ENCODE measurements at regions not wholly inside any gene's neighbourhood (a gene's known extent, or its start where the extent isn't known, plus 50 kb on each side); places are given as distances from the start of the nearest gene placed in this dataset.

DNA sequence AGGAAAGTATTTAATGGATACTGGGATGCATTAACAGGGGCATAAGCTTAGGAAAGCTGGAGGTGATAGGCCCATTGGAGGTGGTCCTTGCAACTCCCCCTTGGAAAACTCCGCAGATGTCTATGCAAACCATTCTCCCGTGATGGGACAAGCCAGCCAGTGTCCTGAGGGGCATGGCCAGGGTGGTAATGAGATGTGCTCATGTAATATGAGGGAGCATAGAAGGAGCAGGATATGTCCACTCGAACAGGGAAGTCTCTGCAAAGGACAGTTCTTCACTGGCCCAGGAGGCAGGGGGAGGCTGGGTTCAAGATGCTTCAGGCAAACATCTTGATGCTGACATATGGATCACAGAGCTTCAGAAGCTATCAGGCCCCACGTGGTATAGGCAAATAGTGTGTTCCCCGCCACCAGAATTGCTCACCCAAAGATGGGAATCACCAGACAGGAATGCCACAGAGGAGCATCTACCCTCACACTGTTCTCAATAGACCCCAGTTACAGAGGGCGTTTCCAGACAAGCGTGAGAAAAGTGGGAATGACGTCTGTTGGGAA, 201.6 kb upstream of the CDH4 start:
- H4K8ac ChIP-seq (ENCODE audit: low read depth, low read length), result no peak overlapping the region
- no peak overlapping the region for H2BK15ac ChIP-seq (ENCODE audit: low read length)
- no peak overlapping the region for H3K14ac ChIP-seq (ENCODE audit: low read length)
- no peak overlapping the region for H3K27ac ChIP-seq (replicated peaks; ENCODE audit: low read length)
- H3K4me3 ChIP-seq (ENCODE audit: low read length in 2 of 2), result no peak overlapping the region
- no peak overlapping the region for H2AK5ac ChIP-seq (ENCODE audit: low read depth, low read length)
- no peak overlapping the region for H2BK120ac ChIP-seq (ENCODE audit: low read depth, low read length)
- H3K18ac ChIP-seq (ENCODE audit: low read length), result no peak overlapping the region
- no peak overlapping the region for H3K4ac ChIP-seq (ENCODE audit: low read length)
- peaks cover 0 to 8% of the 10 kb centered on the region in 2 donors for H3K4me1 ChIP-seq (ENCODE audit: control insufficient read depth in 2 of 2, insufficient read depth in 1 of 2, low read depth in 1 of 2, low read length in 2 of 2)
- no peak overlapping the region for H3K4me2 ChIP-seq (ENCODE audit: insufficient read depth, low read length, poor library complexity, severe bottlenecking)
- WGBS, 2 donors (ENCODE audit: extremely low coverage in 2 of 2, insufficient read length in 2 of 2, insufficient replicate concordance in 1 of 2), result no CpG with 5 or more reads among the region's 8 CpGs
- no peaks in the 10 kb centered on the region for H3K36me3 ChIP-seq (replicated peaks in 1 of 2; ENCODE audit: control insufficient read depth in 2 of 2, insufficient read depth in 2 of 2, low read length in 2 of 2)
- no peak overlapping the region for H3K9ac ChIP-seq (ENCODE audit: low read depth, low read length, poor library complexity)
- no peak overlapping the region for H2BK12ac ChIP-seq (ENCODE audit: low read length)
- H3K27me3 ChIP-seq (ENCODE audit: control insufficient read depth in 3 of 3, insufficient read depth in 3 of 3, low read depth in 1 of 3, low read length in 3 of 3), result peaks cover 0 to 3% (median 0%) of the 10 kb centered on the region in 3 experiments
- H4K91ac ChIP-seq (ENCODE audit: low read depth, low read length, poor library complexity), result no peak overlapping the region
- peaks cover 0 to 3% of the 10 kb centered on the region in 2 donors for H3K9me3 ChIP-seq (replicated peaks in 1 of 2; ENCODE audit: control insufficient read depth in 2 of 2, insufficient read depth in 1 of 2, low read depth in 1 of 2, low read length in 2 of 2)
- DNase-seq (ENCODE audit: low spot score), result no peak
- no peak overlapping the region for H2AFZ ChIP-seq (ENCODE audit: low read length)
- no peaks in the 10 kb centered on the region for H3K79me1 ChIP-seq (ENCODE audit: low read depth, low read length)
- H2BK5ac ChIP-seq (ENCODE audit: low read length), result no peak overlapping the region
- H3K23ac ChIP-seq (ENCODE audit: low read depth, low read length, poor library complexity), result no peak overlapping the region

GRCh38 chr20:61052195-61052750, 199.8 kb upstream of the CDH4 start:
- no peak overlapping the region for H3K23ac ChIP-seq (ENCODE audit: low read depth, low read length, poor library complexity)
- peaks cover 0 to 8% of the 10 kb centered on the region in 2 donors for H3K4me1 ChIP-seq (ENCODE audit: control insufficient read depth in 2 of 2, insufficient read depth in 1 of 2, low read depth in 1 of 2, low read length in 2 of 2)
- no peaks in the 10 kb centered on the region for H3K79me1 ChIP-seq (ENCODE audit: low read depth, low read length)
- H2BK15ac ChIP-seq (ENCODE audit: low read length), result no peak overlapping the region
- no peak for DNase-seq (ENCODE audit: low spot score)
- no peaks in the 10 kb centered on the region for H3K9me3 ChIP-seq (replicated peaks in 1 of 2; ENCODE audit: control insufficient read depth in 2 of 2, insufficient read depth in 1 of 2, low read depth in 1 of 2, low read length in 2 of 2)
- peaks cover 0 to 7% (median 0%) of the 10 kb centered on the region in 3 experiments for H3K27me3 ChIP-seq (ENCODE audit: control insufficient read depth in 3 of 3, insufficient read depth in 3 of 3, low read depth in 1 of 3, low read length in 3 of 3)
- no peak overlapping the region for H3K9ac ChIP-seq (ENCODE audit: low read depth, low read length, poor library complexity)
- no peak overlapping the region for H2BK5ac ChIP-seq (ENCODE audit: low read length)
- peak overlapping the region; percentile 23 for H3K18ac ChIP-seq (ENCODE audit: low read length)
- no peak overlapping the region for H3K27ac ChIP-seq (replicated peaks; ENCODE audit: low read length)
- no peak overlapping the region for H3K14ac ChIP-seq (ENCODE audit: low read length)
- H4K8ac ChIP-seq (ENCODE audit: low read depth, low read length), result no peak overlapping the region
- WGBS, 2 donors (ENCODE audit: extremely low coverage in 2 of 2, insufficient read length in 2 of 2, insufficient replicate concordance in 1 of 2), result no CpG with 5 or more reads among the region's 16 CpGs
- H2AK5ac ChIP-seq (ENCODE audit: low read depth, low read length), result no peak overlapping the region
- no peak overlapping the region for H3K4me2 ChIP-seq (ENCODE audit: insufficient read depth, low read length, poor library complexity, severe bottlenecking)
- no peak overlapping the region for H2BK12ac ChIP-seq (ENCODE audit: low read length)
- H2AFZ ChIP-seq (ENCODE audit: low read length), result no peak overlapping the region
- H2BK120ac ChIP-seq (ENCODE audit: low read depth, low read length), result no peak overlapping the region
- H3K36me3 ChIP-seq (replicated peaks in 1 of 2; ENCODE audit: control insufficient read depth in 2 of 2, insufficient read depth in 2 of 2, low read length in 2 of 2), result no peaks in the 10 kb centered on the region
- no peak overlapping the region for H3K4me3 ChIP-seq (ENCODE audit: low read length in 2 of 2)
- no peak overlapping the region for H3K4ac ChIP-seq (ENCODE audit: low read length)
- no peak overlapping the region for H4K91ac ChIP-seq (ENCODE audit: low read depth, low read length, poor library complexity)

- no CpG with 5 or more reads among the region's 13 CpGs for WGBS, 2 donors (ENCODE audit: extremely low coverage in 2 of 2, insufficient read length in 2 of 2, insufficient replicate concordance in 1 of 2)
- Histone ChIP-seq H3K4me2 (ENCODE audit: insufficient read depth, low read length, poor library complexity, severe bottlenecking) (no peak overlapping the region), H3K14ac (ENCODE audit: low read length) (no peak overlapping the region), H2BK15ac (ENCODE audit: low read length) (no peak overlapping the region), H3K4me3 (ENCODE audit: low read length in 2 of 2) (no peak overlapping the region), H3K27me3 (ENCODE audit: control insufficient read depth in 3 of 3, insufficient read depth in 3 of 3, low read depth in 1 of 3, low read length in 3 of 3) (peaks cover 0 to 7% (median 0%) of the 10 kb centered on the region in 3 experiments), H3K36me3 (replicated peaks in 1 of 2; ENCODE audit: control insufficient read depth in 2 of 2, insufficient read depth in 2 of 2, low read length in 2 of 2) (no peaks in the 10 kb centered on the region), H2AK5ac (ENCODE audit: low read depth, low read length) (peak overlapping the region; percentile 12), H3K23ac (ENCODE audit: low read depth, low read length, poor library complexity) (no peak overlapping the region), H2BK120ac (ENCODE audit: low read depth, low read length) (no peak overlapping the region), H3K9ac (ENCODE audit: low read depth, low read length, poor library complexity) (no peak overlapping the region), H2BK12ac (ENCODE audit: low read length) (no peak overlapping the region), H3K27ac (replicated peaks; ENCODE audit: low read length) (no peak overlapping the region), H3K79me1 (ENCODE audit: low read depth, low read length) (no peaks in the 10 kb centered on the region), H3K9me3 (replicated peaks in 1 of 2; ENCODE audit: control insufficient read depth in 2 of 2, insufficient read depth in 1 of 2, low read depth in 1 of 2, low read length in 2 of 2) (no peaks in the 10 kb centered on the region), H4K91ac (ENCODE audit: low read depth, low read length, poor library complexity) (no peak overlapping the region), H4K8ac (ENCODE audit: low read depth, low read length) (no peak overlapping the region), H3K4me1 (ENCODE audit: control insufficient read depth in 2 of 2, insufficient read depth in 1 of 2, low read depth in 1 of 2, low read length in 2 of 2) (peaks cover 0 to 8% of the 10 kb centered on the region in 2 donors), H3K18ac (ENCODE audit: low read length) (peak overlapping the region; percentile 27), H2AFZ (ENCODE audit: low read length) (no peak overlapping the region), H2BK5ac (ENCODE audit: low read length) (no peak overlapping the region), H3K4ac (ENCODE audit: low read length) (no peak overlapping the region)
- no peak for DNase-seq (ENCODE audit: low spot score)
Observed at GRCh38 chr20:61052776-61053442, 199.2 kb upstream of the CDH4 start.

GRCh38 chr20:61053487-61053886, 198.6 kb upstream of the CDH4 start:
- Histone ChIP-seq H3K4me2 (ENCODE audit: insufficient read depth, low read length, poor library complexity, severe bottlenecking) (no peak overlapping the region), H2BK15ac (ENCODE audit: low read length) (no peak overlapping the region), H3K4me3 (ENCODE audit: low read length in 2 of 2) (no peak overlapping the region), H3K4ac (ENCODE audit: low read length) (no peak overlapping the region), H3K23ac (ENCODE audit: low read depth, low read length, poor library complexity) (no peak overlapping the region), H4K91ac (ENCODE audit: low read depth, low read length, poor library complexity) (no peak overlapping the region), H2BK120ac (ENCODE audit: low read depth, low read length) (no peak overlapping the region), H3K79me1 (ENCODE audit: low read depth, low read length) (no peaks in the 10 kb centered on the region), H2AK5ac (ENCODE audit: low read depth, low read length) (no peak overlapping the region), H3K14ac (ENCODE audit: low read length) (no peak overlapping the region), H3K9me3 (replicated peaks in 1 of 2; ENCODE audit: control insufficient read depth in 2 of 2, insufficient read depth in 1 of 2, low read depth in 1 of 2, low read length in 2 of 2) (no peaks in the 10 kb centered on the region), H4K8ac (ENCODE audit: low read depth, low read length) (no peak overlapping the region), H2BK12ac (ENCODE audit: low read length) (no peak overlapping the region), H3K36me3 (replicated peaks in 1 of 2; ENCODE audit: control insufficient read depth in 2 of 2, insufficient read depth in 2 of 2, low read length in 2 of 2) (no peaks in the 10 kb centered on the region), H3K18ac (ENCODE audit: low read length) (no peak overlapping the region), H2BK5ac (ENCODE audit: low read length) (no peak overlapping the region), H2AFZ (ENCODE audit: low read length) (no peak overlapping the region), H3K4me1 (ENCODE audit: control insufficient read depth in 2 of 2, insufficient read depth in 1 of 2, low read depth in 1 of 2, low read length in 2 of 2) (peaks cover 0 to 8% of the 10 kb centered on the region in 2 donors), H3K9ac (ENCODE audit: low read depth, low read length, poor library complexity) (no peak overlapping the region), H3K27me3 (ENCODE audit: control insufficient read depth in 3 of 3, insufficient read depth in 3 of 3, low read depth in 1 of 3, low read length in 3 of 3) (peaks cover 0 to 7% (median 0%) of the 10 kb centered on the region in 3 experiments), H3K27ac (replicated peaks; ENCODE audit: low read length) (no peak overlapping the region)
- no CpG with 5 or more reads among the region's 4 CpGs for WGBS, 2 donors (ENCODE audit: extremely low coverage in 2 of 2, insufficient read length in 2 of 2, insufficient replicate concordance in 1 of 2)
- no peak for DNase-seq (ENCODE audit: low spot score)

Measured in neuronal stem cell (in vitro differentiated cells).